ENCODE measurements at regions not wholly inside any gene's neighbourhood (a gene's known extent, or its start where the extent isn't known, plus 50 kb on each side); places are given as distances from the start of the nearest gene placed in this dataset.

- Histone ChIP-seq H3K27ac (no peak overlapping the region), H3K4me1 (no peaks in the 10 kb centered on the region), H3K36me3 (no peaks in the 10 kb centered on the region), H3K27me3 (no peaks in the 10 kb centered on the region), H3K4me3 (no peak overlapping the region), H3K9me3 (no peaks in the 10 kb centered on the region)
- WGBS, result 71% methylated on average over 2 of the region's 2 CpGs
- TF ChIP-seq CTCF (IDR thresholded peaks at IDR 0.05) (no peak), POLR2A (IDR thresholded peaks at IDR 0.05) (no peak), POLR2AphosphoS5 (IDR thresholded peaks at IDR 0.05) (no peak), EP300 (IDR thresholded peaks at IDR 0.05) (no peak)
- no peak for DNase-seq (ENCODE audit: low spot score in 2 of 2)
Measured at GRCh38 chr18:75533209-75533608, 105.7 kb upstream of the SMIM21 start.

GRCh38 chr18:75531851-75532459 lies 104.5 kb upstream of the SMIM21 start:
- TF ChIP-seq POLR2A (IDR thresholded peaks at IDR 0.05) (no peak), POLR2AphosphoS5 (IDR thresholded peaks at IDR 0.05) (no peak), CTCF (IDR thresholded peaks at IDR 0.05) (no peak), EP300 (IDR thresholded peaks at IDR 0.05) (no peak)
- Histone ChIP-seq H3K9me3 (no peaks in the 10 kb centered on the region), H3K4me3 (no peak overlapping the region), H3K27ac (no peak overlapping the region), H3K36me3 (no peaks in the 10 kb centered on the region), H3K4me1 (no peaks in the 10 kb centered on the region), H3K27me3 (no peaks in the 10 kb centered on the region)
- peak in 1 of 2 donors; percentile 68 for DNase-seq (ENCODE audit: low spot score in 2 of 2)
- WGBS, result 93% methylated on average over 13 of the region's 13 CpGs

GRCh38 chr18:75531212-75531850 lies 103.8 kb upstream of the SMIM21 start:
- no peaks in the 10 kb centered on the region for H3K4me1 ChIP-seq

GRCh38 chr18:75530566-75531211 lies 103.2 kb upstream of the SMIM21 start:
- Histone ChIP-seq H3K4me3 (no peak overlapping the region), H3K27me3 (no peaks in the 10 kb centered on the region), H3K27ac (no peak overlapping the region), H3K9me3 (no peaks in the 10 kb centered on the region), H3K36me3 (no peaks in the 10 kb centered on the region), H3K4me1 (no peaks in the 10 kb centered on the region)
- peak in 1 of 2 donors; percentile 57 for DNase-seq (ENCODE audit: low spot score in 2 of 2)
- 65% methylated on average over 7 of the region's 7 CpGs for WGBS
- TF ChIP-seq POLR2AphosphoS5 (IDR thresholded peaks at IDR 0.05), result no peak
- no peak for TF ChIP-seq CTCF (IDR thresholded peaks at IDR 0.05)
- TF ChIP-seq EP300 (IDR thresholded peaks at IDR 0.05), result no peak
- no peak for TF ChIP-seq POLR2A (IDR thresholded peaks at IDR 0.05)

More at GRCh38 chr18:75531212-75531850, 103.8 kb upstream of the SMIM21 start:
- Histone ChIP-seq H3K27ac (no peak overlapping the region), H3K9me3 (no peaks in the 10 kb centered on the region), H3K36me3 (no peaks in the 10 kb centered on the region), H3K27me3 (no peaks in the 10 kb centered on the region), H3K4me3 (no peak overlapping the region)
- TF ChIP-seq EP300 (IDR thresholded peaks at IDR 0.05), result no peak
- no peak for TF ChIP-seq POLR2A (IDR thresholded peaks at IDR 0.05)
- no peak for TF ChIP-seq POLR2AphosphoS5 (IDR thresholded peaks at IDR 0.05)
- no peak for TF ChIP-seq CTCF (IDR thresholded peaks at IDR 0.05)
- 80% methylated on average over 14 of the region's 14 CpGs for WGBS
- peak in 1 of 2 donors; percentile 34 for DNase-seq (ENCODE audit: low spot score in 2 of 2)

GRCh38 chr18:75530118-75530517 lies 102.6 kb upstream of the SMIM21 start:
- H3K4me1 ChIP-seq, result no peaks in the 10 kb centered on the region
- H3K27ac ChIP-seq, result no peak overlapping the region
- WGBS, result 60% methylated on average over 4 of the region's 4 CpGs
- DNase-seq (ENCODE audit: low spot score in 2 of 2), result peak in 1 of 2 donors; percentile 16
- H3K27me3 ChIP-seq, result no peaks in the 10 kb centered on the region
- no peak for TF ChIP-seq EP300 (IDR thresholded peaks at IDR 0.05)
- TF ChIP-seq POLR2A (IDR thresholded peaks at IDR 0.05), result no peak
- TF ChIP-seq POLR2AphosphoS5 (IDR thresholded peaks at IDR 0.05), result no peak
- no peak for TF ChIP-seq CTCF (IDR thresholded peaks at IDR 0.05)
- no peaks in the 10 kb centered on the region for H3K36me3 ChIP-seq
- H3K4me3 ChIP-seq, result no peak overlapping the region
- no peaks in the 10 kb centered on the region for H3K9me3 ChIP-seq

Measured in suprapubic skin (tissue), 4 donors.